HEK293 (cell line): ENCODE measurements at regions not wholly inside any gene's neighbourhood (a gene's known extent, or its start where the extent isn't known, plus 50 kb on each side); places are given as distances from the start of the nearest gene placed in this dataset.

Experiments used
- CTCF ChIA-PET: fragments of 350-600 bp; formaldehyde crosslinking; extraction: SDS; loops from one replicate; lab custom pipeline; 2021; ENCODE audit warnings: antibody characterized with exemption; lab: Yijun Ruan, JAX
- POLR2A ChIA-PET: fragments of 300-600 bp; formaldehyde crosslinking; extraction: SDS; loops from one replicate; lab custom pipeline; 2020; ENCODE audit warnings: antibody characterized with exemption, inconsistent platforms; lab: Yijun Ruan, JAX
- H3K27ac ChIP-seq: fragments of 200-500 bp; sonication (Bioruptor generic); 2 replicates; pipeline ENCODE4 v1.5.1; 2014; ENCODE audit warnings: low read depth, low read length, control low read depth, inconsistent platforms; ENCODE audit errors: extremely low read depth
- H3K36me3 ChIP-seq, 2 experiments: fragments of 200-500 bp in 1 of 2; sonication (Bioruptor generic) in 1 of 2; 1 replicate in 1 of 2; 2 replicates in 1 of 2; pipeline ENCODE4 v1.5.1; 2014 to 2017; ENCODE audit warnings: inconsistent platforms in 2 of 2, low read length in 2 of 2; ENCODE audit not compliant: control insufficient read depth in 2 of 2, insufficient read depth in 1 of 2
- H3K4me1 ChIP-seq: fragments of 200-500 bp; sonication (Bioruptor generic); 2 replicates; pipeline ENCODE4 v1.5.1; 2014; ENCODE audit warnings: mild to moderate bottlenecking, low read length, inconsistent platforms; ENCODE audit not compliant: control insufficient read depth, insufficient read depth
- H3K4me3 ChIP-seq: 2 replicates; pipeline ENCODE4 v1.5.1; 2011; ENCODE audit warnings: low read depth, mild to moderate bottlenecking, control low read depth, low read length, moderate library complexity
- H3K9me3 ChIP-seq: fragments of 200-500 bp; sonication (Bioruptor generic); 2 replicates; pipeline ENCODE4 v1.5.1; 2014; ENCODE audit warnings: low read depth, low read length, inconsistent platforms; ENCODE audit not compliant: control insufficient read depth, insufficient read depth
- FEZF1 ChIP-seq: fragments of 450-650 bp; formaldehyde crosslinking; IDR thresholded peaks from 2 replicates; pipeline ENCODE4 v1.5.1; 2016; ENCODE audit warnings: missing biosample characterization, missing genetic modification characterization
- GFI1B ChIP-seq: fragments of 450-650 bp; formaldehyde crosslinking; IDR thresholded peaks from 2 replicates; pipeline ENCODE4 v1.5.1; 2016; ENCODE audit warnings: missing biosample characterization, missing genetic modification characterization
- MZF1 ChIP-seq: fragments of 450-650 bp; formaldehyde crosslinking; IDR thresholded peaks from 2 replicates; pipeline ENCODE4 v1.5.1; 2017; ENCODE audit warnings: missing biosample characterization, missing genetic modification characterization, borderline replicate concordance
- OSR2 ChIP-seq: fragments of 450-650 bp; formaldehyde crosslinking; IDR thresholded peaks from 2 replicates; pipeline ENCODE4 v1.5.1; 2016; ENCODE audit warnings: missing biosample characterization, missing genetic modification characterization
- ZBTB21 ChIP-seq: fragments of 450-650 bp; formaldehyde crosslinking; IDR thresholded peaks from 2 replicates; pipeline ENCODE4 v1.5.1; 2017; ENCODE audit warnings: missing biosample characterization, missing genetic modification characterization
- ZBTB48 ChIP-seq: fragments of 450-650 bp; formaldehyde crosslinking; IDR thresholded peaks from 2 replicates; pipeline ENCODE4 v1.5.1; 2016; ENCODE audit warnings: missing biosample characterization, missing genetic modification characterization
- ZNF133 ChIP-seq: fragments of 450-650 bp; formaldehyde crosslinking; IDR thresholded peaks from 2 replicates; pipeline ENCODE4 v1.5.1; 2016; ENCODE audit warnings: missing biosample characterization, missing genetic modification characterization
- ZNF146 ChIP-seq: fragments of 450-650 bp; formaldehyde crosslinking; IDR thresholded peaks from 2 replicates; pipeline ENCODE4 v1.5.1; 2016; ENCODE audit warnings: missing biosample characterization, missing genetic modification characterization
- ZNF223 ChIP-seq: fragments of 450-650 bp; formaldehyde crosslinking; IDR thresholded peaks from 2 replicates; pipeline ENCODE4 v1.5.1; 2016; ENCODE audit warnings: missing biosample characterization, missing genetic modification characterization
- ZNF311 ChIP-seq: fragments of 450-650 bp; formaldehyde crosslinking; IDR thresholded peaks from 2 replicates; pipeline ENCODE4 v1.5.1; 2017; ENCODE audit warnings: missing biosample characterization, missing genetic modification characterization, borderline replicate concordance
- ZNF394 ChIP-seq: fragments of 450-650 bp; formaldehyde crosslinking; IDR thresholded peaks from 2 replicates; pipeline ENCODE4 v1.5.1; 2016; ENCODE audit warnings: missing biosample characterization, missing genetic modification characterization, mild to moderate bottlenecking, moderate library complexity, borderline replicate concordance
- ZNF433 ChIP-seq: fragments of 450-650 bp; formaldehyde crosslinking; IDR thresholded peaks from 2 replicates; pipeline ENCODE4 v1.5.1; 2016; ENCODE audit warnings: missing biosample characterization, missing genetic modification characterization, low read depth
- ZNF658 ChIP-seq: fragments of 450-650 bp; formaldehyde crosslinking; IDR thresholded peaks from 2 replicates; pipeline ENCODE4; 2016; ENCODE audit warnings: missing biosample characterization, missing genetic modification characterization
- ZSCAN30 ChIP-seq: fragments of 450-650 bp; IDR thresholded peaks from 2 replicates; pipeline ENCODE4 v1.5.1; 2018; ENCODE audit warnings: missing biosample characterization, mild to moderate bottlenecking, missing genetic modification characterization, moderate library complexity
- TF ChIP-seq, protein P1 (sequence below): fragments of 450-650 bp; formaldehyde crosslinking; IDR thresholded peaks from 2 replicates; pipeline ENCODE4 v1.5.1; 2017; ENCODE audit warnings: missing biosample characterization, missing genetic modification characterization
- TF ChIP-seq, protein P2 (sequence below): fragments of 450-650 bp; formaldehyde crosslinking; IDR thresholded peaks from 2 replicates; pipeline ENCODE4 v1.5.1; 2016; ENCODE audit warnings: missing biosample characterization, missing genetic modification characterization, low read depth
- TF ChIP-seq, protein P3 (sequence below): fragments of 450-650 bp; formaldehyde crosslinking; IDR thresholded peaks from 2 replicates; pipeline ENCODE4 v1.5.1; 2016; ENCODE audit warnings: missing biosample characterization, missing genetic modification characterization
- TF ChIP-seq, protein P4 (sequence below): fragments of 450-650 bp; formaldehyde crosslinking; IDR thresholded peaks from 2 replicates; pipeline ENCODE4 v1.5.1; 2016; ENCODE audit warnings: missing biosample characterization, missing genetic modification characterization
- TF ChIP-seq, protein P5 (sequence below): fragments of 450-650 bp; formaldehyde crosslinking; IDR thresholded peaks from 2 replicates; pipeline ENCODE4 v1.5.1; 2017; ENCODE audit warnings: missing biosample characterization, missing genetic modification characterization

DNA sequence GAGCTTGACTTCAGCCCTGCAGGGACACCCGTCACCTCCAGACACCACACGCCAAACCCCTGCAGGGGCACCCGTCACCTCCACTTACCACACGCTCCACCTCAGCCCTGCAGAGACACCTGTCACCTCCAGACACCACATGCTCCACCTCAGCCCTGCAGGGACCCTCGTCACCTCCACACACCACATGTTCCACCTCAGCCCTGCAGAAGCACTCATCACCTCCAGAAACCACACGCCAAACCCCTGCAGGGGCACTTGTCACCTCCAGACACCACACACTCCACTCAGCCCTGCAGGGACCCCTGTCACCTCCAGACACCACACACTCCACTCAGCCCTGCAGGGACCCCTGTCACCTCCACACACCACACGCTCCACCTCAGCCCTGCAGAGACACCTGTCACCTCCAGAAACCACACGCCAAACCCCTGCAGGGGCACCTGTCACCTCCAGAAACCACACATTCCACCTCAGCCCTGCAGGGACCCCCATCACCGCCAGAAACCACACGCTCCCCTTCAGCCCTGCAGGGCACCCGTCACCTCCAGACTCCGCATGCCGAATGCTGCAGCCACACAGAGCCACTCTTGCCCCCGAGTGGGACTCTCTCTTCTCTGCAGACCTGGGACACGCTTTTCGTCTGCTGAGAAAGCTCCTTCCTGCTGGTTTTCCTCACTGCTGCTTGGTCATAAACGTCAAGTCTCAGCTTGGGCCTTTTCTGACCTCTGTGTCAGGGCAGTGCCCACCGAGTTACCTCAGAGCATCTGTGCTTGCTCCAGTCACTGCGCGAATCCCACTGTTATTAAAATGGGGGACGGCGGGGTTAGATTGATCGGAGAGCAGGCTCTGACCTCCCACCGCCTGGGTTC lies 77.5 kb upstream of the SALL3 start:
- Histone ChIP-seq H3K27ac (no peak overlapping the region), H3K4me3 (no peak overlapping the region), H3K4me1 (no peaks in the 10 kb centered on the region), H3K36me3 (no peaks in the 10 kb centered on the region), H3K9me3 (no peaks in the 10 kb centered on the region)
- CTCF ChIA-PET = no interaction called here
- TF ChIP-seq ZBTB21 (no peak), OSR2 (no peak), ZNF311 (no peak), MZF1 (tag by site-specific recombination) (no peak), ZNF146 (tag by site-specific recombination) (no peak), ZNF433 (tag by site-specific recombination) (no peak), ZNF394 (tag by site-specific recombination) (no peak), ZBTB48 (tag by site-specific recombination) (no peak), ZNF223 (tag by site-specific recombination) (no peak), ZNF133 (tag by site-specific recombination) (no peak), ZNF658 (no peak), GFI1B (tag by site-specific recombination) (no peak), ZSCAN30 (tag by site-specific recombination) (no peak), FEZF1 (tag by site-specific recombination) (no peak)
- TF ChIP-seq, protein P1, sequence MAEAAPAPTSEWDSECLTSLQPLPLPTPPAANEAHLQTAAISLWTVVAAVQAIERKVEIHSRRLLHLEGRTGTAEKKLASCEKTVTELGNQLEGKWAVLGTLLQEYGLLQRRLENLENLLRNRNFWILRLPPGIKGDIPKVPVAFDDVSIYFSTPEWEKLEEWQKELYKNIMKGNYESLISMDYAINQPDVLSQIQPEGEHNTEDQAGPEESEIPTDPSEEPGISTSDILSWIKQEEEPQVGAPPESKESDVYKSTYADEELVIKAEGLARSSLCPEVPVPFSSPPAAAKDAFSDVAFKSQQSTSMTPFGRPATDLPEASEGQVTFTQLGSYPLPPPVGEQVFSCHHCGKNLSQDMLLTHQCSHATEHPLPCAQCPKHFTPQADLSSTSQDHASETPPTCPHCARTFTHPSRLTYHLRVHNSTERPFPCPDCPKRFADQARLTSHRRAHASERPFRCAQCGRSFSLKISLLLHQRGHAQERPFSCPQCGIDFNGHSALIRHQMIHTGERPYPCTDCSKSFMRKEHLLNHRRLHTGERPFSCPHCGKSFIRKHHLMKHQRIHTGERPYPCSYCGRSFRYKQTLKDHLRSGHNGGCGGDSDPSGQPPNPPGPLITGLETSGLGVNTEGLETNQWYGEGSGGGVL (tag by site-specific recombination) = no peak
- TF ChIP-seq, protein P2, sequence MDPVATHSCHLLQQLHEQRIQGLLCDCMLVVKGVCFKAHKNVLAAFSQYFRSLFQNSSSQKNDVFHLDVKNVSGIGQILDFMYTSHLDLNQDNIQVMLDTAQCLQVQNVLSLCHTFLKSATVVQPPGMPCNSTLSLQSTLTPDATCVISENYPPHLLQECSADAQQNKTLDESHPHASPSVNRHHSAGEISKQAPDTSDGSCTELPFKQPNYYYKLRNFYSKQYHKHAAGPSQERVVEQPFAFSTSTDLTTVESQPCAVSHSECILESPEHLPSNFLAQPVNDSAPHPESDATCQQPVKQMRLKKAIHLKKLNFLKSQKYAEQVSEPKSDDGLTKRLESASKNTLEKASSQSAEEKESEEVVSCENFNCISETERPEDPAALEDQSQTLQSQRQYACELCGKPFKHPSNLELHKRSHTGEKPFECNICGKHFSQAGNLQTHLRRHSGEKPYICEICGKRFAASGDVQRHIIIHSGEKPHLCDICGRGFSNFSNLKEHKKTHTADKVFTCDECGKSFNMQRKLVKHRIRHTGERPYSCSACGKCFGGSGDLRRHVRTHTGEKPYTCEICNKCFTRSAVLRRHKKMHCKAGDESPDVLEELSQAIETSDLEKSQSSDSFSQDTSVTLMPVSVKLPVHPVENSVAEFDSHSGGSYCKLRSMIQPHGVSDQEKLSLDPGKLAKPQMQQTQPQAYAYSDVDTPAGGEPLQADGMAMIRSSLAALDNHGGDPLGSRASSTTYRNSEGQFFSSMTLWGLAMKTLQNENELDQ (tag by site-specific recombination) = no peak
- TF ChIP-seq, protein P3, sequence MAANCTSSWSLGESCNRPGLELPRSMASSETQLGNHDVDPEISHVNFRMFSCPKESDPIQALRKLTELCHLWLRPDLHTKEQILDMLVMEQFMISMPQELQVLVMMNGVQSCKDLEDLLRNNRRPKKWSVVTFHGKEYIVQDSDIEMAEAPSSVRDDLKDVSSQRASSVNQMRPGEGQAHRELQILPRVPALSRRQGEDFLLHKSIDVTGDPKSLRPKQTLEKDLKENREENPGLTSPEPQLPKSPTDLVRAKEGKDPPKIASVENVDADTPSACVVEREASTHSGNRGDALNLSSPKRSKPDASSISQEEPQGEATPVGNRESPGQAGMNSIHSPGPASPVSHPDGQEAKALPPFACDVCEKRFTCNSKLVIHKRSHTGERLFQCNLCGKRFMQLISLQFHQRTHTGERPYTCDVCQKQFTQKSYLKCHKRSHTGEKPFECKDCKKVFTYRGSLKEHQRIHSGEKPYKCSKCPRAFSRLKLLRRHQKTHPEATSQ (tag by site-specific recombination) = no peak
- TF ChIP-seq, protein P4, sequence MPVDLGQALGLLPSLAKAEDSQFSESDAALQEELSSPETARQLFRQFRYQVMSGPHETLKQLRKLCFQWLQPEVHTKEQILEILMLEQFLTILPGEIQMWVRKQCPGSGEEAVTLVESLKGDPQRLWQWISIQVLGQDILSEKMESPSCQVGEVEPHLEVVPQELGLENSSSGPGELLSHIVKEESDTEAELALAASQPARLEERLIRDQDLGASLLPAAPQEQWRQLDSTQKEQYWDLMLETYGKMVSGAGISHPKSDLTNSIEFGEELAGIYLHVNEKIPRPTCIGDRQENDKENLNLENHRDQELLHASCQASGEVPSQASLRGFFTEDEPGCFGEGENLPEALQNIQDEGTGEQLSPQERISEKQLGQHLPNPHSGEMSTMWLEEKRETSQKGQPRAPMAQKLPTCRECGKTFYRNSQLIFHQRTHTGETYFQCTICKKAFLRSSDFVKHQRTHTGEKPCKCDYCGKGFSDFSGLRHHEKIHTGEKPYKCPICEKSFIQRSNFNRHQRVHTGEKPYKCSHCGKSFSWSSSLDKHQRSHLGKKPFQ (tag by site-specific recombination) = no peak
- TF ChIP-seq, protein P5, sequence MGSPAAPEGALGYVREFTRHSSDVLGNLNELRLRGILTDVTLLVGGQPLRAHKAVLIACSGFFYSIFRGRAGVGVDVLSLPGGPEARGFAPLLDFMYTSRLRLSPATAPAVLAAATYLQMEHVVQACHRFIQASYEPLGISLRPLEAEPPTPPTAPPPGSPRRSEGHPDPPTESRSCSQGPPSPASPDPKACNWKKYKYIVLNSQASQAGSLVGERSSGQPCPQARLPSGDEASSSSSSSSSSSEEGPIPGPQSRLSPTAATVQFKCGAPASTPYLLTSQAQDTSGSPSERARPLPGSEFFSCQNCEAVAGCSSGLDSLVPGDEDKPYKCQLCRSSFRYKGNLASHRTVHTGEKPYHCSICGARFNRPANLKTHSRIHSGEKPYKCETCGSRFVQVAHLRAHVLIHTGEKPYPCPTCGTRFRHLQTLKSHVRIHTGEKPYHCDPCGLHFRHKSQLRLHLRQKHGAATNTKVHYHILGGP = no peak
- POLR2A ChIA-PET = no interaction called here
